Neural cell (in vitro differentiated cells): ENCODE measurements at regions not wholly inside any gene's neighbourhood (a gene's known extent, or its start where the extent isn't known, plus 50 kb on each side); places are given as distances from the start of the nearest gene placed in this dataset.

Experiments
- EP300 ChIP-seq: fragments of 450-650 bp; conservative IDR thresholded peaks from 2 replicates; pipeline ENCODE4 v1.6.1; 2014; ENCODE audit warnings: antibody characterized with exemption, mild to moderate bottlenecking, moderate library complexity; ENCODE audit not compliant: poor library complexity, severe bottlenecking
- MXI1 ChIP-seq: fragments of 450-650 bp; conservative IDR thresholded peaks from 2 replicates; pipeline ENCODE4 v1.6.1; 2014; ENCODE audit warnings: antibody characterized with exemption, mild to moderate bottlenecking; ENCODE audit not compliant: poor library complexity, severe bottlenecking
- POLR2AphosphoS5 ChIP-seq: IDR thresholded peaks from 2 replicates; pipeline ENCODE4 v1.6.1; 2012
- RAD21 ChIP-seq: fragments of 450-650 bp; conservative IDR thresholded peaks from 2 replicates; pipeline ENCODE4 v1.6.1; 2014; ENCODE audit warnings: antibody characterized with exemption, mild to moderate bottlenecking, moderate library complexity
- TAF1 ChIP-seq: IDR thresholded peaks from 2 replicates; pipeline ENCODE4 v1.6.1; 2012; ENCODE audit warnings: low read depth
- TF ChIP-seq, protein P1 (sequence below): fragments of 450-650 bp; IDR thresholded peaks from 2 replicates; pipeline ENCODE4 v1.5.1; 2014; ENCODE audit warnings: antibody characterized with exemption, mild to moderate bottlenecking, moderate library complexity; ENCODE audit not compliant: poor library complexity, severe bottlenecking

DNA sequence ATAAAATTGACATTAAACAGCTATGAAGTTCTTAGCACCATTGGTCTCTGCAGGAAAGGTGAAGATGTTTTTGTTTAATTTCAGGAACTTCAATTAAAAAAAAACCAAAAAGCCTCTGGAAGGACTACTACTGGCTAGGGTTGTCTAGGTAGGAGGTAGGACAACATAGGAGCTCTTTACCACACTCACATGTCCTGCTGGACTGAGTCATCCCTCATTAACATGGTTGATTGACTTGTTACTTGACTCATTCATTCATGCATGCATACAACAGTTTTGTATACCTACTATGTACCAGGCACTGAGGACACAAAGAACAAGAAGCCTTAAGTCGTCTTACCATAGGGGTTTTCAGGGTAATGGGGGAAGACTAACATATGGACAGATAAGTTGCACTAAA is 216.9 kb upstream of the ARHGAP20 start:
- TF ChIP-seq POLR2AphosphoS5: no peak
- TF ChIP-seq, protein P1, sequence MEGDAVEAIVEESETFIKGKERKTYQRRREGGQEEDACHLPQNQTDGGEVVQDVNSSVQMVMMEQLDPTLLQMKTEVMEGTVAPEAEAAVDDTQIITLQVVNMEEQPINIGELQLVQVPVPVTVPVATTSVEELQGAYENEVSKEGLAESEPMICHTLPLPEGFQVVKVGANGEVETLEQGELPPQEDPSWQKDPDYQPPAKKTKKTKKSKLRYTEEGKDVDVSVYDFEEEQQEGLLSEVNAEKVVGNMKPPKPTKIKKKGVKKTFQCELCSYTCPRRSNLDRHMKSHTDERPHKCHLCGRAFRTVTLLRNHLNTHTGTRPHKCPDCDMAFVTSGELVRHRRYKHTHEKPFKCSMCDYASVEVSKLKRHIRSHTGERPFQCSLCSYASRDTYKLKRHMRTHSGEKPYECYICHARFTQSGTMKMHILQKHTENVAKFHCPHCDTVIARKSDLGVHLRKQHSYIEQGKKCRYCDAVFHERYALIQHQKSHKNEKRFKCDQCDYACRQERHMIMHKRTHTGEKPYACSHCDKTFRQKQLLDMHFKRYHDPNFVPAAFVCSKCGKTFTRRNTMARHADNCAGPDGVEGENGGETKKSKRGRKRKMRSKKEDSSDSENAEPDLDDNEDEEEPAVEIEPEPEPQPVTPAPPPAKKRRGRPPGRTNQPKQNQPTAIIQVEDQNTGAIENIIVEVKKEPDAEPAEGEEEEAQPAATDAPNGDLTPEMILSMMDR: no peak
- no peak for TF ChIP-seq MXI1
- TF ChIP-seq TAF1: no peak
- no peak for TF ChIP-seq RAD21
- no peak for TF ChIP-seq EP300
